ENCODE measurements at regions not wholly inside any gene's neighbourhood (a gene's known extent, or its start where the extent isn't known, plus 50 kb on each side); places are given as distances from the start of the nearest gene placed in this dataset.

DNA sequence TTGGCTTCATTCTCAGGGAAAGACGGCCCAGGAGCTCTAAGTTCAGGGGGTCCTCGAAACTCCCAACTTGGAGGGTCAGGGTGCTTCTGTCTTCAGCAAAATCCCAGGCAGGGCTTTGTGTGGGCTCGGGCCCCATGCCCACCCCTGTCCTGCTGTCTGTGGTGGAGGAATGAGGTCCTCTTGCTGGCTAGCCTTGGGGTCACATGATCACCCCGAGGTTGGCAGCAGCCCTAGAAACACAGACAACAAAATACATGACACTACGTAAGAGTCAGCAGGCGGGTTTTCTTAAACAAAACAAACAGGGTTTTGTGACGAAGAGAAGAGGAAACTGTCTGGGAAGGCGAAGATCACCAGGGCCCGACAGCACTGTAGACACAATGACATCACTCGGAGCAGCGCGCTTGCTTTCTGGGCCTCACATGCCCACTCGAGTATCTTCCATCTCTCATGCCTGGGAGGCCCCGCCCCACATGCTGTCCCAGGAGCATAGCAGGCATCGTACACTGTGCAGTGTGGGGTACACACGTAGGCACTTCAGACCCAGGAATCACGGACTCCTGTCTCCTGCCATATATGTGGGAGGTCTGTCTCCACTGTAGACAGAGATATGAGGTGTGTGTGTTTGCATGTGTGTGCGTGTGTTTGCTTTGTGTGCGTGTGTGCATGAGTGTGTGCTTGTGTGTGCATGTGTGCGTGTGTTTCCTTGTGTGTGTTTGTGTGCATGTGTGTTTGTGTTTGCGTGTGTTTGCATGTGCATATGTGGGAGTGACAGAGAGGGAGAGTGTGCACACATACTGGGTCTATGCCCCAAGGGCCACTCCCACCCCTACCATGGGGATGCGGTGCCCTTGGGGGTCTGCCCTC lies 94.7 kb downstream of the SIK1 start:
- no peak for DNase-seq

- no peak for DNase-seq
Observed at GRCh38 chr21:43331111-43331961, 95.6 kb downstream of the SIK1 start.

GRCh38 chr21:43330306-43330881 lies 96.5 kb downstream of the SIK1 start:
- DNase-seq = no peak

GRCh38 chr21:43329711-43330269 lies 97.1 kb downstream of the SIK1 start:
- no peak for DNase-seq

DNA sequence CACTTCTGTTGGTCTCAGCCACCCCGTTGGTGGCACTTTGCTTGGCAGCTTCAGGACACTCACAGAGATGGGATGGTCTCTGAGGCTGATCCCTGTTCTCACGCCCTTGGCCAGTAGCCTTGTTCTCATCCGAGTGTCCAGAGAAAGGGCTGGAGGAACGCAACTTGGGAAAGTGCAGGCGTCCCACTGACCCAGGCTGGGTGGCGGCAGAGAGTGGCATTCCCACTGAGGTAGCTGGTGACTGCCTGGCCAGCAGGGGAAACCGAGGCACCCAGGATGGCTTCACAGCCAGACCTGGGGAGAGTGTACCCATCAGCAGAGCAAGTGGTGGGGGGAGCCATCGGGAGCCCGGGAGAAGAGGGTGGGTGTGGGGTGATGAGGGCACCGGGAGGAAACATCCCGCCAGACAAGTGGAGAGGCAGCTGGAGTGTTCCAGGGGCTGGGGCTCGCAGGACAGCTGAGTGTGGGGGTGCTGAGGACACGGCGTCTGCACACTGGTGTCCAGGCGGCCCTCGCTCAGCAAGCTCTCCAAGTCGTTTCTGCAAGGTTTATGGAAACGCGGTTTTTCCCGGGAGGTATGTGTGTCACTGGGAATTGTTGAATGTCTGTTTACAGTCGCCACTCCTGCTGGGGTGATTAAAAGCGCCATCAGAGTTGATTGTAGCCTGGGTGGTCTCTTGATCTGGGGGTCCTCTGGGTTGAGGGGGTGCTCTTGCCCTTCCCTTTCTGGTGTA lies 97.8 kb downstream of the SIK1 start:
- DNase-seq = no peak

- no peak for DNase-seq
Observed at GRCh38 chr21:43328185-43328957, 98.6 kb downstream of the SIK1 start.

DNA sequence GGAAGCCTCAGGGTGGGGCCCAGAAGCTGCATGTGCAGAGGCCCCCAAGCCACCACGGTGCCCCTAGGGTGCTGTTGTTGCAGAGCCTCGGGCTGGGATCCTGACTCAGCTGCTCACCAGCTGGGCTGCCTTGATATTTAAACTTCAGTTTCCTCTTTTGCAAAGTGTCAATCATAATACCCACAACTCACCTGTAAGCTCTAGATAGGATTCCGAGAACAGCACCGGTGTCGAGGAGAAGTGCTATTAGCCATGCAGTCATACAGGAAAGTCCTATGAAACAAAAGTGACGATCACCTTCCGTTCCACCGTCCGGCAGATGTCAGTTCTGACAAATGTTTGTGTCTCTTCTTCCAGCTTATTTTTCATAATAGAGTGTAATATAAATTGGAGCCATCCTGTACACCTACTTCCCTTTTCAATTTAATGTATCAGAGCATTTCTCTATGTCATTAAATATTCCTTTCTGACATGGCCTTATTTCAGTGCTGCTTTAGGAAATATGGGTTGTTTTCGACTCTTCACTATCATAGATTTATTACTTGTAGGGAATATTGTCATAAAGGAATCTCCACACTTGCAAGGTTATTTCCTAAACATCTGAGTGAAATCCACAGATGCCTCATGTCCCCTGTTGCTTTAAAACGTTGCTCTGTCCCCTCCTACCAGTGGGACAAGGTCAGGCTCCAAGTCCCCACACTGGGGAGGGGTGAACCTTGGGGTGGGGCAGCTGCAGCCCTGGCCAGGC lies 100.8 kb downstream of the SIK1 start:
- no peak for DNase-seq

- no peak for DNase-seq
Observed at GRCh38 chr21:43325036-43325435, 101.9 kb downstream of the SIK1 start.

- no peak for DNase-seq
Observed at GRCh38 chr21:43324596-43324995, 102.3 kb downstream of the SIK1 start.

DNA sequence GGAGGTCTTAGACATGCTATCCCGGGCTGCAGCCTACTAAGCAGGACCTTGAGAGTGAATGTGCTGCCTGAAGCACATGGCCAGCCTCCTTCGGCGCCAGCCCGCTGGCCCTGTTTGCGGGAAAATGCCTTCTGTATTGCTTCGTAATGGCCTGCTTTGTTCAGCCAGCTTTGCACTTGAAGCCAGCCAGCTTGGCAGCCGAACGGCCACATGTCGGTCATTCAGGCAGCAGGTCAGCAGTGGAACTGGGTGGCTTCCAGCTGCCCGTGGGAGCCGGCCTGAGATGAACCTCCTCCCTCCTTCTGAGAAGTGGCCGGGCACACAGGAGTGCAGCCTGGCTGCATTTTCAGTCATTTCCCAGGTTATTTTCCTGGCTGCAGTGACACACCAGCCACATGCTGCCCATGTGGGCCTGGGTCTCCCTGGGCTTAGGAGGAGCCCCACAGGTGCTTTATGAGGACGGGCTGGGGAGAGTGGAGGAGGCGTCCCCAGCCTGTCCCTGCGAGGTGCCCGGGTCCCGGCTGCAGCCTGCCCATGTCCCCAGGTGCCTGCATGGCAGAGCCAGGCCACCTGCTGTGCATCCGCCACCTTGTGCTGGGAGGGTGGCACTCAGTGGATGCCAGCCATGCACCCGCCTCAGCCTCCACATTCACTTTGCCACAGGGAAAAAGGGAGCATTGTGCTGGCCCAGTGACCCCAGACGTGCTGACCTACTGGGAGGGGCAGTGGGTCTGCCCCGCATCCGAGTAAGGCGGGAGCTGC lies 103.5 kb downstream of the SIK1 start:
- DNase-seq = no peak

- DNase-seq = no peak
Observed at GRCh38 chr21:43322805-43323204, 104.1 kb downstream of the SIK1 start.

DNA sequence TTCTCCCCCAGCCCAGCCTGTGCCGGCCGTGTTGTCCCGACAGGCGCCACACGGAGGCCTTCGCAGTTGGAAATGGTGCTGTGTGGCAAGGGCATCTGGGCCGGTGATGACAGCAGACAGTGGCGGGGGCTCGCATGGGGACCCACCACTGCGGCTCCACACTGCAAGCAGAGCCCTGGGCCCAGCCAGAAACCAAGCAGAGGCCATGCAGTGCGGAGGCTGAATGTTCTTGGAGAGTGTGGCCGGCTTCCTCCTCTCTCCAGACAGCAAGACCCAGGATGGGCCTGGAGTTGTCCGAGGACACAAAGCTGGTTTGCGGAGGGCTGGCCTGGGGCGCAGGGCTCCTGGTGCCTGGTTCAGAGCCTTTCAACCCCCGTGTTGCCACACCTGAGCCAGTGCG lies 104.6 kb downstream of the SIK1 start:
- DNase-seq = no peak

DNA sequence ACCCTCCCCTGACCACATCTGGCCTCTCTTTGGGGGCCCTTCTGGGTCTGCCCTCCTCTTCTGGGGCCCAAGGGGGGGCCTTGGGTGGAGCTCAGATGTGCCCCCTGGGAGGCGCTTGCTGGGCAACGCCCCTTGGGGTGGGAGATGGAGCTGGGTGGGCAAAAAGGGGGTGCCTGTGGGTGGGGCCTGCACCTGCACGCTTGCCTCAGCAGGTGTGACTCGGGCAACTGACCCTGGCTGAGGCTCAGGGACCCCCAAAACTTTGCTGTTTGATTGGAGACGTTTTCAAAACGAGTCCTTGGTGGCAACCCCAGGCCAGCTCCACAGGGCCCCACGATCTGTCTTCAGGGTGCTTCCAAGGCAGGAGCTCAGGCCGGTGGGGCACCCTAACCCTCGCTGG lies 105.3 kb downstream of the SIK1 start:
- no peak for DNase-seq

GRCh38 chr21:43321111-43321510 lies 105.8 kb downstream of the SIK1 start:
- DNase-seq = no peak

DNA sequence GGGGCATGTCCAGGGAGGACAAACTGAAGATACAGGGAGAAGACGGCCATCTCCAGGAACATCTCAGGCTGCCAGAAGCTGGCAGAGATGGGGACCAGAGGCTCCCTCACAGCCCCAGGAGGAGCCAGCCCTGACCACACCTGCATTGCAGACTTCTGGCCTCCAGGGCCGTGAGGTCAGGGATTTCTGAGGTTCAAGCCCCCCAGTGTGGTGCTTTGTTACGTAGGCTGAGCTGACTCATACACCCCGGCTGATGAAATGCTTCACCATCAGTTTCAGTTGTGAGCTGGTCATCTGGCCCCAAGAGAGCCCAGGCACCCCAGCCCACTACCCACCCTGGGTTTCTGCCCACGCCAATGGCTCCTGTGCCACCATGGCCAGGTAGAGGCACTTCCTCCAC lies 106.4 kb downstream of the SIK1 start:
- DNase-seq = no peak

DNA sequence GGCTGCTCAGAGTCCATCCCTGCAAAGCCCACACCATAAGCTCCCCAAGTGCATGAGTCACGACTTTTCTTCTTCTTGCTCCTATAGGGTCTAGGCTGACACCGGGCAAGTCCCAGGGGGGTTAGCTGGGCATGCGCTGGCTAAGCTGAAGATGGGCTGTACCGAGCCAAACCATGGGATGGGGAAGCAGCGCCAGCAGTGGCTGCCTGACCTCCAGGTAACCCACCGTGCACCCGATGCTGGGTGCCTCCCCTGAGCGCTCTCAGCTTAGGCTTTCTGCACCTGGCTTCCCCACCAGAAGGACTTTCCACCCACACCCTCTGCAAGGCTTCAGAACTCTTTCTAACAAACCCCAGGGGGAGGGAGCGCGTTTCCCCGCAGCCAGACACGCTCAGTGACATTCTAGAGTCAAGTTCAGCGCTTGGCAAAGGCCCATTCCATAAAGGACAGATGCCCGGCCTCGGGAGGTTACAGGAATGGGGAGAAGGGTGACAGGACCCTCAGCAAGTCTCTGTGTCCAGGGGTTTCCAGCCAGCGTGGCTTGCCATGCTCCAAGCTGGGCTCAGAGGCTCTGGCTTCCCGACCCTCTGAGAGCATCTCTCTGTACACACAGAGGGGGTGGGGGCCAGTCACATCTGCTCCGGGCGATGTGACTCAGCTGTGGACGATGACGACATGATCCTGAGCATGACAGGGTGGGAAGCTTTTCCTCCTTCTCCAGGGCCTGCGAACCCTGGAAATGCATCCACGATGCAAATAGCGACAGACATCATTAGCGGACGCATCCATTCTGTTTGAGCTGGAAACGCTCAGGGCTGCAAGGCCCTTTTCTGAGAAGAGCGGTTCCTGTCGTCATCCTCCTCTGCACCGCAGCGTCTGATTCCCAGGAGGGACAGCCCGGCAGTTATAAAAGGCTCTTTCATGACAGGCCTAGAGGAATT lies 107.8 kb downstream of the SIK1 start:
- peak; percentile 47 for DNase-seq

- DNase-seq = no peak
Observed at GRCh38 chr21:43318368-43318767, 108.6 kb downstream of the SIK1 start.

GRCh38 chr21:43317959-43318358 lies 109.0 kb downstream of the SIK1 start:
- no peak for DNase-seq

GRCh38 chr21:43317254-43317748 lies 109.6 kb downstream of the SIK1 start:
- no peak for DNase-seq
